ENCODE measurements at regions not wholly inside any gene's neighbourhood (a gene's known extent, or its start where the extent isn't known, plus 50 kb on each side); places are given as distances from the start of the nearest gene placed in this dataset.

DNA sequence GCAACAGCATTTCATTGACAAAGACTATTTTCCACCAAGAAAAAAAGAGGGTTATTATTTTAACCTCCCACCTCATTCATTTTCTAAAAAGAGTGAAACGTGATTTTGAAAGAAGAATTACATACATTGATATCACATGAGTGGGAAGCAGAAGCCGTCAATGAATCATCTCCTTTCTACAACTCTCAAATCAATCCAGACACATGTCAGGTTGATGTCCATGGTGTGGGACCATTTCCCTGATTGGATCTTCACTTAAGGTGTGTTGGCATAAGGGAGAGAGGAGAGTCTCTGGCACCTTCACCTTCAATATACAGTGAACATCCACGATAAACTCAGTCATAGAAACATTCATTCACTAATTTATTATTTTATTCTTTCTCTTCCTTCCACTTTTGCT is 1095.1 kb downstream of the BCL11B start:
- H3K27ac ChIP-seq (replicated peaks) = no peak overlapping the region
- H3K4me3 ChIP-seq (replicated peaks; ENCODE audit: insufficient read depth, low read length) = no peak overlapping the region
- no peaks in the 10 kb centered on the region for H3K27me3 ChIP-seq (ENCODE audit: insufficient read depth, poor library complexity, severe bottlenecking)
- TF ChIP-seq POLR2AphosphoS5 (IDR thresholded peaks at IDR 0.05; ENCODE audit: low read depth) (no peak), SPI1 (IDR thresholded peaks at IDR 0.05; ENCODE audit: borderline replicate concordance, low read depth) (no peak), GABPA (IDR thresholded peaks at IDR 0.05; ENCODE audit: low read depth) (no peak)
- TF ChIP-seq, protein P1, sequence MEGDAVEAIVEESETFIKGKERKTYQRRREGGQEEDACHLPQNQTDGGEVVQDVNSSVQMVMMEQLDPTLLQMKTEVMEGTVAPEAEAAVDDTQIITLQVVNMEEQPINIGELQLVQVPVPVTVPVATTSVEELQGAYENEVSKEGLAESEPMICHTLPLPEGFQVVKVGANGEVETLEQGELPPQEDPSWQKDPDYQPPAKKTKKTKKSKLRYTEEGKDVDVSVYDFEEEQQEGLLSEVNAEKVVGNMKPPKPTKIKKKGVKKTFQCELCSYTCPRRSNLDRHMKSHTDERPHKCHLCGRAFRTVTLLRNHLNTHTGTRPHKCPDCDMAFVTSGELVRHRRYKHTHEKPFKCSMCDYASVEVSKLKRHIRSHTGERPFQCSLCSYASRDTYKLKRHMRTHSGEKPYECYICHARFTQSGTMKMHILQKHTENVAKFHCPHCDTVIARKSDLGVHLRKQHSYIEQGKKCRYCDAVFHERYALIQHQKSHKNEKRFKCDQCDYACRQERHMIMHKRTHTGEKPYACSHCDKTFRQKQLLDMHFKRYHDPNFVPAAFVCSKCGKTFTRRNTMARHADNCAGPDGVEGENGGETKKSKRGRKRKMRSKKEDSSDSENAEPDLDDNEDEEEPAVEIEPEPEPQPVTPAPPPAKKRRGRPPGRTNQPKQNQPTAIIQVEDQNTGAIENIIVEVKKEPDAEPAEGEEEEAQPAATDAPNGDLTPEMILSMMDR (IDR thresholded peaks at IDR 0.05; ENCODE audit: insufficient read depth, low read length) = no peak
- TF ChIP-seq, protein P2, sequence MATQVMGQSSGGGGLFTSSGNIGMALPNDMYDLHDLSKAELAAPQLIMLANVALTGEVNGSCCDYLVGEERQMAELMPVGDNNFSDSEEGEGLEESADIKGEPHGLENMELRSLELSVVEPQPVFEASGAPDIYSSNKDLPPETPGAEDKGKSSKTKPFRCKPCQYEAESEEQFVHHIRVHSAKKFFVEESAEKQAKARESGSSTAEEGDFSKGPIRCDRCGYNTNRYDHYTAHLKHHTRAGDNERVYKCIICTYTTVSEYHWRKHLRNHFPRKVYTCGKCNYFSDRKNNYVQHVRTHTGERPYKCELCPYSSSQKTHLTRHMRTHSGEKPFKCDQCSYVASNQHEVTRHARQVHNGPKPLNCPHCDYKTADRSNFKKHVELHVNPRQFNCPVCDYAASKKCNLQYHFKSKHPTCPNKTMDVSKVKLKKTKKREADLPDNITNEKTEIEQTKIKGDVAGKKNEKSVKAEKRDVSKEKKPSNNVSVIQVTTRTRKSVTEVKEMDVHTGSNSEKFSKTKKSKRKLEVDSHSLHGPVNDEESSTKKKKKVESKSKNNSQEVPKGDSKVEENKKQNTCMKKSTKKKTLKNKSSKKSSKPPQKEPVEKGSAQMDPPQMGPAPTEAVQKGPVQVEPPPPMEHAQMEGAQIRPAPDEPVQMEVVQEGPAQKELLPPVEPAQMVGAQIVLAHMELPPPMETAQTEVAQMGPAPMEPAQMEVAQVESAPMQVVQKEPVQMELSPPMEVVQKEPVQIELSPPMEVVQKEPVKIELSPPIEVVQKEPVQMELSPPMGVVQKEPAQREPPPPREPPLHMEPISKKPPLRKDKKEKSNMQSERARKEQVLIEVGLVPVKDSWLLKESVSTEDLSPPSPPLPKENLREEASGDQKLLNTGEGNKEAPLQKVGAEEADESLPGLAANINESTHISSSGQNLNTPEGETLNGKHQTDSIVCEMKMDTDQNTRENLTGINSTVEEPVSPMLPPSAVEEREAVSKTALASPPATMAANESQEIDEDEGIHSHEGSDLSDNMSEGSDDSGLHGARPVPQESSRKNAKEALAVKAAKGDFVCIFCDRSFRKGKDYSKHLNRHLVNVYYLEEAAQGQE (IDR thresholded peaks at IDR 0.05; ENCODE audit: insufficient replicate concordance, low read depth) = no peak
- no peak for DNase-seq (ENCODE audit: low read depth in 1 of 2, low spot score in 1 of 2)

- no peaks in the 10 kb centered on the region for H3K27me3 ChIP-seq (ENCODE audit: insufficient read depth, poor library complexity, severe bottlenecking)
- H3K27ac ChIP-seq (replicated peaks) = no peak overlapping the region
- TF ChIP-seq, protein P2 (IDR thresholded peaks at IDR 0.05; ENCODE audit: insufficient replicate concordance, low read depth) = no peak
- TF ChIP-seq POLR2AphosphoS5 (IDR thresholded peaks at IDR 0.05; ENCODE audit: low read depth) = no peak
- no peak for TF ChIP-seq GABPA (IDR thresholded peaks at IDR 0.05; ENCODE audit: low read depth)
- TF ChIP-seq, protein P1 (IDR thresholded peaks at IDR 0.05; ENCODE audit: insufficient read depth, low read length) = no peak
- TF ChIP-seq SPI1 (IDR thresholded peaks at IDR 0.05; ENCODE audit: borderline replicate concordance, low read depth) = no peak
- no peak for DNase-seq (ENCODE audit: low read depth in 1 of 2, low spot score in 1 of 2)
- H3K4me3 ChIP-seq (replicated peaks; ENCODE audit: insufficient read depth, low read length) = no peak overlapping the region
Observed at GRCh38 chr14:98177551-98177950, 1094.4 kb downstream of the BCL11B start.

DNA sequence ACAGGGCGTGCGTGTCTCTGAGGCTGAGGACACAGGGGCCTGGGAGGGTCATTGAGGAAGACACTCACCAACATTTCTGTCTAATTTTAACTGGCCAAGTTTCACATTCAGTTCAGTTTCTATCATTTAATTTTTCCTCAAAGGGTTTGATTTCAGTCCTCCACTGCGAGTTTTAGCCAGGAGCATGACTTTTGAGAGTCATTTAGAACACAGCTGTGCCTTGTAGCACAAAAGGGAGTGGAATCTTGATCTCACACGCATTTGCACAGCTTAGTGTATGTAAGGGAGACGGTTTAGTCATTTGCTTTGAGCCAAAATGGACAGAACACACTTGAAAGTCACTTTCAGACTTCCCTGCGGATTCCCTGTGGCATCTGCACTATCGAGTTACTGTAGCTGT is 1090.8 kb downstream of the BCL11B start:
- no peak for DNase-seq (ENCODE audit: low read depth in 1 of 2, low spot score in 1 of 2)
- H3K27me3 ChIP-seq (ENCODE audit: insufficient read depth, poor library complexity, severe bottlenecking) = no peaks in the 10 kb centered on the region

More for the DNA sequence above, 1090.8 kb downstream of the BCL11B start:
- Histone ChIP-seq H3K4me3 (replicated peaks; ENCODE audit: insufficient read depth, low read length) (no peak overlapping the region), H3K27ac (replicated peaks) (no peak overlapping the region)
- TF ChIP-seq, protein P1 (IDR thresholded peaks at IDR 0.05; ENCODE audit: insufficient read depth, low read length) = no peak
- TF ChIP-seq SPI1 (IDR thresholded peaks at IDR 0.05; ENCODE audit: borderline replicate concordance, low read depth) (no peak), POLR2AphosphoS5 (IDR thresholded peaks at IDR 0.05; ENCODE audit: low read depth) (no peak)
- TF ChIP-seq, protein P2 (IDR thresholded peaks at IDR 0.05; ENCODE audit: insufficient replicate concordance, low read depth) = no peak
